NCI-H146 treated with DMSO at 0.1 percent for 48 hours (cell line): ENCODE measurements at regions not wholly inside any gene's neighbourhood (a gene's known extent, or its start where the extent isn't known, plus 50 kb on each side); places are given as distances from the start of the nearest gene placed in this dataset.

Experiments used
- DNase-seq: peaks from one replicate; lab custom pipeline; 2025; ENCODE audit not compliant: unreplicated experiment; lab: John Stamatoyannopoulos, UW

GRCh38 chrX:6783912-6784311, 249.0 kb upstream of the VCX3A start:
- DNase-seq: no peak

DNA sequence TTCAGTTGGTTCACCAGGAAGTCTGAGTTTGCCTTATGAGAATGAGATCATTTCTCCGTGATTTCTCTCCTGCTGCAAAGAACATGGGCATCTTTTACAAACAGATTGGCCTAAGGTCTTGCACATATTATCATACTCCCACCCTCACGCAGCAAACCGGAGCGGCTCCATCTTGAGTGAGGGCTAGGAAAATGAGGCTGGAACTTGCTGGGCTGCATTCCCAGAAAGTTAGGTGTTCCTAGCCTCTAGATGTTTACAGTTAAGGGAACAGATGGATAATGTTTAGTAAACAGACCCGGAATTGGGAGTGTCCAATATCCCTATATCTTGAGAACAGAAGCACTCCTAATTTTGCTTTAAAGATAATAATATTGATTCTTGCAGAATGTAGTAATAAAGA, 247.9 kb upstream of the VCX3A start:
- no peak for DNase-seq

GRCh38 chrX:6778544-6779503, 243.9 kb upstream of the VCX3A start:
- no peak for DNase-seq

DNA sequence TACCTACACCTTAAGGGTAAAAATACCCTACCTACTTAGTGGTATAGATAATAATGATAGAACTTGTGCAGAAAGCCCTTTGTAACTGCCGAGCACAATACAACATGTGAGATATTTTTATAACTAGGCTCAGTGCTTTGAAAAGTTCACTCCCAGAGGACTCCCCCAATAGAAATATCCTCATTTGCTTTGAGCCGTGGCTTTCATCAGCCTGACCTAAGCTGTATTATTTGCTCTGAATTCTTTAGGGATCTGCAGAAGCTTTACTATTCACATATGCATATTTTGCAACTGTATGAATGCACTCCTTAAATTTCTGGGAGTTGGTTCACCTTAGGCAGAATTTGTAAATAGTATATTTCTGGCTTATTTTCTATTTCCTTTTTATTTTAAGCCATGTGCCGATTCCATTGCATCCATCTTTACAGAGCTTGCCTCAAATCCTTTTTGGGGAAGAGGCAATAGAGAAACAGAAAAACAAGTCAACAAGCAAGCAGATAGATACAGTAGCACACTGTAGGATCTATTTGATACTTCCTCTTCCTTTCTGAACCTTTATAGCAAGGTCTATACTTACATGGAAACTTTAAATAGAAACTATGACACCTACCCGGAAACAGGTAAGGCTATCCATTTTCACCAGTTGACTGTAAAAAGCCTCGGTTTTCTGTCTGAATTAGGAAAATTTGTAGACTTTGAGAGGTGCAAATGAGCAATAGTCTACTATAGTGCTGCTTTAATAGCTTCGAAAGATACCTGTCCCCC, 242.5 kb upstream of the VCX3A start:
- DNase-seq: no peak

DNA sequence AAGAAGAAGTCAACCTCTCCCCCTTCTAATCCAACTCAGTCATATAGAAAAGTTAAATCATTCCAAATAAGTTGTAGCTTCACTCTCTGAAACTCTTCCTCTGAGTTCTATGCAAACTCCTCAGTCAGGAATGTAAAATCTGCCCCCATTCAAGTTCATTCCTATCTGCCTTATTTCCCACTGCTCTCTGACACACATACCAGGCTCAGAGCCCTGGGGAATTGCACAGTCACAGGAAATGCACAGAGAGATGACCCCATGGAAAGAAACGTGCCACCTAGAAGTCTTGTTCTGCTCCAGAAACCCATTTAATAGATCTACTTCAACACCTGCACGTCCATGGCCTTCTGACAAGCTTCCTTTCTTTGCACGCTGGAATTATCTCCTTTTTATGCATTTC, 236.0 kb upstream of the VCX3A start:
- no peak for DNase-seq

DNA sequence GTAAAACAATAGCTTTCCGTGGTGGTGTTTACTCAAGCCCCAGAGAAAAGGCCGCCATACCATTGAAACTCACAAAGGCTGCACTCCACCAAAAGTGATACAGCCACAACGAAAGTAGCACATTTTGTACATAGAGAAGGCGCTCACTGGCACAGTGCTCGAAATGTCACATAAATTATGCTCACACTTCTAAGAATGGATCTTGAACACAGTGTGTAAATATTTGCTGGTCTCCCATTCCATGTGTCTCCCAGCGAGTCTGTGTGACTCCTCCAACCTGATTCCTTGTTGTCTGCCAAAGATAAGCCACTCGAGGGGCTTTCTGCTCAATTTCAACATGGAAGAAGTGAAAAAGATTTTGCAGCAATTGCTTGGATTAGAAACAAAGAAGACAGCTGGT, 234.0 kb upstream of the VCX3A start:
- DNase-seq: peak; percentile 84

GRCh38 chrX:6761251-6761650, 226.3 kb upstream of the VCX3A start:
- no peak for DNase-seq

GRCh38 chrX:6759655-6760375, 224.9 kb upstream of the VCX3A start:
- no peak for DNase-seq

DNA sequence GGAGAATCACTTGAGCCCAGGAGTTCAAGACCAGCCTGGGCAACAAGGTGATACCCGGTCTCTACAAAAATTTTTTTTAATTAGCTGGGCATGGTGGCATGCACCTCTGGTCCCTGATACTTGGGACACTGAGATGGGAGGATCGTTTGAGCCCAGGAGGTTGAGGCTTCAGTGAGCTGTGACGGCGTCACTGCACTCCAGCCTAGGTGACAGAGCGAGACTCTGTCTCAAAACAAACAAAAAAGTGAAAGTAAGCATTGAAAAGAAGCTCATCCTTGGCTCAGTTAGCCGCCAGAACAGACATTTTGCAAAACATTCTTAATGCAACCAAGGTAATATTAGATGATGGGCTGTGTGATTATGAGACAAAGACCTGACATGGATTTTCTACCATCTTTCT, 223.3 kb upstream of the VCX3A start:
- DNase-seq: no peak

DNA sequence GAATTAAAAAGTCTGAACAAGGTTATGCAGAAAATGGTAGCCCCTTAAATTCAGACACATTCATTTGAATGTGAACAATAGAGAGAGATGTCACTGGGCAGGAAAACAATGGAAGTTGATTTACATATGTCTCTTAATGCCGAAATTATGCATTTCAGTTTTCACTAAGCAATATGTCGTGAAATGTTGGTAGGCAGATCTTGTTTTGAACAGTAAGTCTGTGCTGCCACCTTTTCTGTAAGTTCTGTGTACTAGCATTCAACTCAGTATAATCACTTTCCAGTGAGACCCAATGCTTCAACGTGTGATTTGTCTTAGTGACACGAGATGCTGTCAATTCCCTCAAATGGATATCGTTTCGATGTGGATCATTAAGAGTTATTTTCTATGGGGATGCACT, 222.7 kb upstream of the VCX3A start:
- no peak for DNase-seq

GRCh38 chrX:6748595-6748994, 213.7 kb upstream of the VCX3A start:
- no peak for DNase-seq

DNA sequence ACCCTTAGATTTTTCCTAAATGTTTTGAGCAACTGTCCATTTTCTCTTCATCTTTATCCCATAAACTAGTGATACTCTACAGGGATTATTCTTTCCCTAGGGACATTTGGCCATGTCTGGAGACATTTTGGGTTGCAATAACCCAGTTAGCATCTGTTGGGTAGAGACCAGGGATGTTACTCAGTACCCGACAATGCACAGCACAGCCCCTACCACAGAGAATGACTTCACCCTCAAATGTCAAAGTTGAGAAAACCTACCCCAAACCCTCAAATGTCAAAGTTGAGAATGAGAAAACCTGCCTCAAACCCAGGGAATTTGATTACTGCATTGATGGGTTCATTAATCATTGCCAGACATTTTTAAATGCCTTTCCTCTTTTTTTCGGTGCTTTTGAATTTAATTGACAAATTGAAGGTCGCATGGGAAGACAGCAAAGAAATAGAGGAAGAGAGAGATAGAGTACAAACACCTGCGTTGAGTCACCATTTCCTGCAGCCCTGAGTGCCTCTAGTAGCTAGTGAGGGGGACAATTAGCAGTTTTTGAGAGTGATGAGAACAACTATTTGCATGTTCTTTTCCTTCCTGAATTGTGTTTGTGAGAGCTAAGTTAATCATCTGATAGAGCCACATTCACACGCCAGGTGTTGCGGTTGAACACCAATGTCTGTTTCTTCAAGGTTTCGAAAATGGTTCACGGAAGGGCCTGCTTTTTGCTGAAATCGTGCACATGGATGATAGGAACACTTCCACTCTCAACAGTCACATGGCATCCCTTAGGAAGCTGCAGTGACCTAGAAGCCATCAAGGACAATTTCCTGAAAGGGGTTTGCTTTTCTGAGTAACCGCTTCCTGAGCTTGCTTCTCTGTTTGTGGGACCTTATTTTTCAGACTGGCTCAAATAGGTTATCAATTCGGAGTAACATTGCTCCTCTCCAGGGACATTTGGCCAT, 203.9 kb upstream of the VCX3A start:
- no peak for DNase-seq

DNA sequence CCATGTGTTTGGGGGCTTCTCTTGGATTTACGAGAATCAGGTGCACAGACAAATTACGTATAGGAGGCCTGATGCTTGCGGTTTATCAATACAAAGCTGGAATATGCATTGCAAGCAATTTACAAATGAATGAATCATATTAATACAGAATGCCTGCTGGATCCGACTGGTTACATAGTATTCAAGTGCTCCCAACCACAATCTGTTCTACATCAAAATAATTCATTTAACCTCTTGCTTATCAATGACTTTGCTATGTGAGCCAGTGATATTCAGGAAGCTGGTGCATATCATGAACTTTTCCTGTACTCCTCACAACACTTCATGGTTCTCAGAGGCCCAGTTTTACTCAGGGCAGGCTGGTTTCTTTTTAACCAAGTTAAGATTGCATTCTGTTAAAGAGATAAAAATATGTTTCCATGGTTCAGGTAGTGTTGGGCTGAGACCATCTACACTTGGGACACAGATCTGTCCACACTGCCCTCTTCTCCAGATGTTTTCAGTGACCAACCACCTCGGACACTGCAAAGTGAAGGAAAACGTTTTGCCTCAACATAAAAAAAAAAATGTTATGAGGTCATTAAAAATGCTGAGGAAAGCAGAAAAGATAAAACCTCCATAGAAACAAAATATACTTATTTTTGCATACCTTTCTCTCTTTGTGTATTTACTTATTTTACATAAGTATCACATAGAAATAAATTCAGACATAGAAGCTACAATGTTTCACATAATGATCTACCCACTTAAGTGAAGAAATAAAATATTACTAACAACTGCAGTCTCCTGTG, 200.1 kb upstream of the VCX3A start:
- DNase-seq: no peak

- no peak for DNase-seq
These were observed 197.2 kb upstream of the VCX3A start for GRCh38 chrX:6732101-6732500.

- DNase-seq: no peak
These were observed 194.7 kb upstream of the VCX3A start for GRCh38 chrX:6729626-6730025.

- DNase-seq: no peak
These were observed 183.8 kb upstream of the VCX3A start for GRCh38 chrX:6718766-6719165.

DNA sequence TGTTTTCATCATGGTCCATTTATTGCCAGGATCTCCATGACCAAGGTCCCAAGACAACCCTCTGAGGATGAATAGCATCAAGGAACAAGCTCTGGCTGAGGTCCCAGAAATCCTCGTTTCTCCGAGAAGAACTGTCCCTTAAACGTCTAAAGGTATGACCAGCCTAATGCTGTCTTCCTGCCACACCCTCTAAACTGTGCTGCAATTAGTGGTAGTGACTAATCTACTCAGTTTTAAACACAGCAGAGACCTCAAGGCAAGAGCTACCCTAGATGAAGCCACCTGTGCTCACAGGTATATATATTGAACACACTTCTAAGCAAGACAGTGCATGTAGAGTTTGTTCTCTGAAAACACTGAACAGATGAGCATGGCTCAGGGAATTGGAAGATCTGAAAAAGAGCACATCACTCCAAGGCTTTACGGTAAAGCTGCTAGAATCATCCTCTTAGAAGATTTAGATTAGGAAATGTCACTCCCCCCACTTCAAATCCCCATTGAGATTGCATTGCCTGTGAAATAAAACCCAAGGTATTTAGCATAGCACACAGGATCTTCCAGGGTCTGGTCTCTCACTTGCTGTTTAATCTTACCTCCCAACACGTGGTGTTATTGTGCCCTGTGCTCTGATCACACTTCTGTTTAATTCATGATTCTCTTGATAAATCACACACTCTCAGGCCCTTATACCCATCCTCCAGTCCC, 173.9 kb upstream of the VCX3A start:
- DNase-seq: no peak

GRCh38 chrX:6708041-6708440, 173.1 kb upstream of the VCX3A start:
- no peak for DNase-seq

DNA sequence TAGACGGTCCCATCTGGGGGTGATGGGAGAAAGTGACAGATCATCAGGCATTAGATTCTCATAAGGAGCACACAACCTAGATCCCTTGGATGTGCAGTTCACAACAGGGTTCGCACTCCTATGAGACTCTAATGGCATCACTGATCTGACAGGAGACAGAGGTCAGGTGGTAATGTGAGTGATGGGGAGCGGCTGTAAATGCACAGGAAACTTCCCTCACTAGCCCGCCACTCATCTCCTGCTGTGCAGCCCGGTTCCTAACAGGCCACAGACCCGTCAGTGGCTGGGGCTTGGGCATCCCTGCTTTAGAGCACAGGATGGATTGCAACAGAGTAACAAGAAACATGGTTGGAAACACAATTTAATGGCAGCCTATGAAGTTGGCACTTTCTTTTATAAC, 172.6 kb upstream of the VCX3A start:
- no peak for DNase-seq
